GM21529 (cell line): ENCODE measurements at regions not wholly inside any gene's neighbourhood (a gene's known extent, or its start where the extent isn't known, plus 50 kb on each side); places are given as distances from the start of the nearest gene placed in this dataset.
"Not testable (repeated sequence)": the region's sequence is repeated elsewhere in the genome, so short reads cannot be mapped to it uniquely, and the experiment has no call there.

Experiments
- ATAC-seq: cut with Tn5 transposase; IDR thresholded peaks from one replicate; pipeline ENCODE4 v1.9.1; 2021; ENCODE audit not compliant: unreplicated experiment

- ATAC-seq: not testable (repeated sequence)
Observed at GRCh38 chrX:31014474-31014873, 57.4 kb downstream of the FTHL17 start.

- ATAC-seq: no peak
Observed at GRCh38 chrX:31012509-31013025, 59.3 kb downstream of the FTHL17 start.

- ATAC-seq: no peak
Observed at GRCh38 chrX:31007321-31007720, 64.5 kb downstream of the FTHL17 start.

GRCh38 chrX:31006027-31006426, 65.8 kb downstream of the FTHL17 start:
- ATAC-seq: no peak

- ATAC-seq: no peak
Observed at GRCh38 chrX:30997411-30997810, 74.4 kb downstream of the FTHL17 start.

GRCh38 chrX:30995705-30996104, 76.1 kb downstream of the FTHL17 start:
- ATAC-seq: no peak

GRCh38 chrX:30995060-30995700, 76.7 kb downstream of the FTHL17 start:
- no peak for ATAC-seq

GRCh38 chrX:30994018-30994417, 77.8 kb downstream of the FTHL17 start:
- not testable (repeated sequence) for ATAC-seq

- ATAC-seq: no peak
Observed at GRCh38 chrX:30992381-30992904, 79.4 kb downstream of the FTHL17 start.

- ATAC-seq: no peak
Observed at GRCh38 chrX:30990361-30990760, 81.5 kb downstream of the FTHL17 start.

GRCh38 chrX:30982467-30982866, 89.4 kb downstream of the FTHL17 start:
- ATAC-seq: no peak

- ATAC-seq: no peak
Observed at GRCh38 chrX:30981968-30982367, 89.9 kb downstream of the FTHL17 start.

GRCh38 chrX:30979271-30979670, 90.2 kb upstream of the TAB3 start:
- ATAC-seq: no peak

- ATAC-seq: no peak
Observed at GRCh38 chrX:30975467-30975866, 86.4 kb upstream of the TAB3 start.

- ATAC-seq: no peak
Observed at GRCh38 chrX:30973784-30974427, 84.9 kb upstream of the TAB3 start.

- peak; percentile 96 for ATAC-seq
Observed at GRCh38 chrX:30971774-30972603, 82.9 kb upstream of the TAB3 start.

- ATAC-seq: no peak
Observed at GRCh38 chrX:30967516-30967915, 78.5 kb upstream of the TAB3 start.

GRCh38 chrX:30965767-30966166, 76.7 kb upstream of the TAB3 start:
- no peak for ATAC-seq

- ATAC-seq: no peak
Observed at GRCh38 chrX:30961387-30962174, 72.5 kb upstream of the TAB3 start.

GRCh38 chrX:30957753-30958152, 68.7 kb upstream of the TAB3 start:
- no peak for ATAC-seq

GRCh38 chrX:30955687-30956086, 66.6 kb upstream of the TAB3 start:
- ATAC-seq: no peak
